GDM1 (cell line): ENCODE measurements at regions not wholly inside any gene's neighbourhood (a gene's known extent, or its start where the extent isn't known, plus 50 kb on each side); places are given as distances from the start of the nearest gene placed in this dataset.
"Not testable (repeated sequence)": the region's sequence is repeated elsewhere in the genome, so short reads cannot be mapped to it uniquely, and the experiment has no call there.

Experiments used
- DNase-seq: peaks from one replicate; lab custom pipeline; 2025; lab: John Stamatoyannopoulos, UW

DNA sequence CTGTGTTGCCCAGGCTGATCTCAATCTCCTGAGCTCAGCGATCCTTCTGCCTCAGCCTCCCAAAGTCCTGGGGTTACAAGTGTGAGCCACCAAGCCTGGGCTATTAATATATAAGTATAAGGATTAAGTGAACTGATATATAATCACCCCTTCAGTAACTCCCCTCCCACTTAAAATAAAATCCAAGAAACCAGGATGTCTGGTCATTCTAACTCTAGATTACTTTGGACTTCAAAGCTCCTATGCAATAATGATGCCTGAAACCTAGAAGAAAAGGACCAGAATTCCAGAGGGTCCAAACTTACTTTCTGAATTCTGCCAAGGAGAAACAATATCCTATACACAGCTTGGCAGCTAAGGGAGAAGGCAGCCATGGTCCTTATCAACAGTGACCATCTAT lies 206.8 kb upstream of the ZNF217 start:
- no peak for DNase-seq

DNA sequence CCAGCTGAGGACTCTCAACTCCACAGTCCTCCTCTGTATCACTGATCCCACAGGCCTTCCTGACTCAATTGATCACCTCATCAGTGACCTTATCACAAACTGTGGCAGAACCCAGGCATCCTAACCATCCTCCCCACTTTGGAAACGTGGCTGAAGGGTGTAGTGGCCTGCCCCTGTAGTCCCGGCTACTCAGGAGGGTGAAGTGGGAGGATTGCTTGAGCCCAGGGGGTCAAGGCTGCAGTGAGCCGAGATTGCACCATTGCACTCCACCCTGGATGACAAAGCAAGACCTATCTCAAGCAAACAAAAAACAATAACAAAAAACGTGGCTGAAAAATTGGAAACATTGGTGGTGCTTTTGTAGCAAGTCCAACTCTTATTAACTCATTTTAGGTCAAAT lies 203.4 kb upstream of the ZNF217 start:
- no peak for DNase-seq

- no peak for DNase-seq
These were observed 201.5 kb upstream of the ZNF217 start for GRCh38 chr20:53795170-53795569.

- no peak for DNase-seq
These were observed 201.0 kb upstream of the ZNF217 start for GRCh38 chr20:53794529-53795115.

- DNase-seq = no peak
These were observed 200.2 kb upstream of the ZNF217 start for GRCh38 chr20:53793783-53794383.

DNA sequence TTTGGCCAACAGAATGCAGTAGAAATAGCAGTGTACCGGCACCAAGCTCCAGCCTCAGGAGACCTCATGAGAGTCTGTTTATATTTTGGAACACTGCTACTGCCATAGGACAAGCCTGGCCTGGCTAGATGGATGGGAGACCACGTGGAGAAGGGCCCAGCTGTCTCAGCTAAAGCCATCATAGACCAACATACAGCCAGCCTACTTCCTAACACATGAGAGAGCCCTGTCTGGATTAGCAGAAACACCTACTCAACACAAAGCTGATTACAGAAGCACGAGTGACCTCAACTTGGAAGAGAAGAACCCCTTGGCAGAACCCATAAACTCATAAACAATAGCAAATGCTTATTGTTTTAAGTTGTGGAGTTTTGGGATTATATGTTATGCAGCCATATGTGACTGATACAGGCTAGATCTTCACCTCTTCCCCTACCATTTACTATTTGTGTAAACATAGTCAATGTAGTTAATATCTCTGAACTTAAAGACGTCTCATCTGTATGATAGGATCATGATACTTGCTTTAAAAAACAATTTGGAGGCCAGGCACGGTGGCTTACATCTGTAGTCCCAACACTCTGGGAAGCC lies 199.4 kb upstream of the ZNF217 start:
- DNase-seq = no peak

- no peak for DNase-seq
These were observed 196.5 kb upstream of the ZNF217 start for GRCh38 chr20:53789989-53790675.

- no peak for DNase-seq
These were observed 194.8 kb upstream of the ZNF217 start for GRCh38 chr20:53788253-53789022.

GRCh38 chr20:53787491-53787931 lies 193.9 kb upstream of the ZNF217 start:
- DNase-seq = not testable (repeated sequence)

GRCh38 chr20:53786445-53787267 lies 193.0 kb upstream of the ZNF217 start:
- DNase-seq = no peak

DNA sequence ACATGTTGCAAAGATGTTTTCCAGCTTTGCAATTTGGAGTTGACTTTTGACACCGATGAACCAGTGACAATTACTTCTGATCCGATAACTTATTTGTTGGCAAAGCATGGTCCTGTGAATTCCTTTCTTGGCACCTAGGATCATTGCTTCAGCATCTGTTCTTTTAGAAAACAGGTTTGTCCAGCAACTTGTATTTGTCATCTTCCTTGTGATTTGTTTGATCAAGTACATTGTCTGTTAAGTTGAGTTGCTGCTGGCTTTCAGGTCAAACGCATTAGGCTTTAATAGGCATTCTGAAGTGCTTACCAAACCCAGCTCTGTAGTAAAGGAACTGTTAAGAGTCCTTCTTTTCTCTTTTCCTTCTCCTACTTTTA lies 192.4 kb upstream of the ZNF217 start:
- no peak for DNase-seq

GRCh38 chr20:53785320-53785719 lies 191.7 kb upstream of the ZNF217 start:
- no peak for DNase-seq

GRCh38 chr20:53783768-53784167 lies 190.1 kb upstream of the ZNF217 start:
- DNase-seq = no peak

GRCh38 chr20:53782612-53783246 lies 189.1 kb upstream of the ZNF217 start:
- DNase-seq = no peak

DNA sequence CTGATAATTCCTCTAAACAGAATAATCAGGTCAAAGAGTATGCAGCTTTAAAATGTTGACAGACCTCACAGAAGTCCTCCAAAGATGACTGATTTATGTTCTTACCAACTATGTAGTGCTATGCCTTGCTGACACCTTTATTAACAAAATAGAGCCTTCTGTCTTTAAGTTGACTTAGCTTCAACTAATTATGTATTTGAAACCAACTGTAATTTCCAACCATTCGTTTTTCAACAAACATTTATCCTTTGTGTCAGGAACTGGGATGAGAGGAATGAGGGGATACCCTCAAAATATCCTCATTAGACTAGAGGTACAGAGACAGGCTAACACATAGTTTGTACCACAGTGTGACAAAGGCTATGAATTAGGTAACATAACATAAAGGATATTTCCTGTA lies 186.2 kb upstream of the ZNF217 start:
- DNase-seq = no peak

DNA sequence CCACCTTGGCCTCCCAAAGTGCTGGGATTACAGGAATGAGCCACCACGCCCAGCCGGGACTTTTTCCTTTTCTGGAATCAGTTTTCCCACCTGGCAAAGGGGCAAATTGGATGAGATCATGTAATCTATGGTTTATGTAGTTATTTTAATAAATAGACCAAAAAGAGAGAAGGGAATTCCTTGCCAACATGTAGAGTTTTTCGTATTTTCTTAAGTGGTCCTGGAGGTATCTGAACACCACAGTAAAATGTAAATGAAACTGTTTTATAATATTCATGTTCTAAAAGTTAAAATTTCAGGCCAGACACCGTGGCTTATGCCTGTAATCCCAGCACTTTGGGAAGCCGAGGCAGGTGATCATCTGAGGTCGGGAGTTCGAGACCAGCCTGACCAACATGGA lies 185.1 kb upstream of the ZNF217 start:
- no peak for DNase-seq

DNA sequence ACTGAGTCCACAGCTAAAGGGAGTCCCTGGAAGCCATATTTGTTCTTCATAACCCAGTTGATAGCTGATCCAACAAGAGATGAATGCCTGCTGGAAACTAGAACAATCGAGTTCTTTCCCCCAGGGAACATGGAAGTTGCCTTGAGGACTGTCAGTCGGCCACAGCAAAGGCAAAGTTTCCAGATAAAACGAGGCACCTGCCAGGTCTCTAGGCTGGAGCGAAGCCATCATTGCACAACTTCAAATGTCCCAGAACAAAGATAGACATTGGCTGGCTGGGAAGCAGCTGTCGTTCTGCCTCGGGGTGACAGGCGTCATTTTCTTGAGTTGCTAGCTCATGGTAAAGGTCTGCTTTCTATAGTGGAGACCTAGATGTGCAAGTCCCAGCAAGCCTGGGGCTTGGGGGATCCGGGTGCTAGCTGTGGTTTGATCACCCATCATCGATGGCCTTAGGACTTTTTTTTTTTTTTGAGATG lies 184.4 kb upstream of the ZNF217 start:
- DNase-seq = no peak

DNA sequence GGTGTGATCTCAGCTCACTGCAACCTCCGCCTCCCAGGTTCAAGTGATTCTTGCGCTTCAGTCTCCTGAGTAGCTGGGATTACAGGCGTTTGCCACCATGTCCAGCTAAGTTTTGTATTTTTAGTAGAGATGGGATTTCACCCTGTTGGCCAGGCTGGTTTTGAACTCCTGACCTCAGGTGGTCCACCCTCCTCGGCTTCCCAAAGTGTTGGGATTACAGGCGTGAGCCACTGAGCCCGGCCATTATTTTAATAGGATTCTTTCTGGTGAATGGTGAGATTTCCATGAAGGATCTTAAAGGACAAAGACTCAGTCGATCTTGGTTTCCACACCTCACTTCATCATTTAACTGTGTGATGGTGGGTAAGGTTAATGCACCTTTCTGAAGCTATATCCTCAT lies 183.8 kb upstream of the ZNF217 start:
- not testable (repeated sequence) for DNase-seq

DNA sequence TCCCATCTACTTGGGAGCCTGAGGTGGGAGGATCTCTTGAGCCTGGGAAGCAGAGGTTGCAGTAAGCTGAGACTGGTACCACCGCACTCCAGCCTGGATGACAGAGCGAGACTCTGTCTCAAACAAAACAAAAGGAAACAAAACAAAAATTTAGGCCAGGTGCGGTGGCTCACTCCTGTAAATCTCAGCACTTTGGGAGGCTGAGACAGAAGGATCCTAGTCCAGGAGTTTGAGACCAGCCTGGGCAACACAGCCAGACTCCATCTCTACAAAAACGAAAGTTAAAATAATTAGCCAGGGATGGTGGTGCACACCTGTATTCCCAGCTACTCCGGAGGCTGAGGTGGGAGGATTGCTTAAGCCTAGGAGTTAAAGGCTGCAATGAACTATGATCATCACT lies 183.2 kb upstream of the ZNF217 start:
- no peak for DNase-seq

DNA sequence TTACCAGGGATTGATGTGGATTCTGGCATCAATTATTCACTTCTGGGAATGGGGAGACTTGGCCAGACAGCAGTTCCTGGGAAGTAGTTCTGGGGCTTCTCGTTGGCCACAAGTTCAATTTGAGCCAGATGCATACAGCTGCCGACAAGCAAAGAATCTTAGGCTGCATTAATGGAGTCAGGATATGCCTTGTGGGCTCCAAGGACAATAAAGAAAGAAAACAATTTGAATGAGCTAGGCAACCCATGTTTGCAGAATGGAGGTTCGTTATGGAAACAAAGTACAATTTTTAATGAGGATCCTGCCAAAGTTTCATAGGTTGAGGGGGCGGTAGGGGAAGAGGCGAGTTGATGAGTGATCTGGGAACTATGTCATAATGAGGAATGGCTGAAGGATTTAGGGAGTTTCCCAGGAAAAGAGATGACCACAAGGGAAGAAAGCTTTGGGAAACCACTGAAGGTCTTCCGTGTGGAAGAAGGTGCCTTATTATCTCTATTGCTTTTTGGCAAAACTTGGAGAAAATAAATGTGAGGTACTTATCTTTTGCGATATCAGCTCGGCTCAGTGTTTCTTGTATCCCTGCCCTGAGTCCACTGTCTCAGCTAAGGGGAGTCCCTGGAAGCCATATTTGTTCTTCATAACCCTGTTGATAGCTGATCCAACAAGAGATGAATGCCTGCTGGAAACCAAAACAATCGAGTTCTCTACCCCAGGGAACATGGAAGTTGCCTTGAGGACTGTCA lies 181.0 kb upstream of the ZNF217 start:
- DNase-seq = no peak
